ENCODE measurements at regions not wholly inside any gene's neighbourhood (a gene's known extent, or its start where the extent isn't known, plus 50 kb on each side); places are given as distances from the start of the nearest gene placed in this dataset.

GRCh38 chr12:124517260-124518050 is 50.0 kb downstream of the NCOR2 start:
- DNase-seq = peak; percentile 83

DNA sequence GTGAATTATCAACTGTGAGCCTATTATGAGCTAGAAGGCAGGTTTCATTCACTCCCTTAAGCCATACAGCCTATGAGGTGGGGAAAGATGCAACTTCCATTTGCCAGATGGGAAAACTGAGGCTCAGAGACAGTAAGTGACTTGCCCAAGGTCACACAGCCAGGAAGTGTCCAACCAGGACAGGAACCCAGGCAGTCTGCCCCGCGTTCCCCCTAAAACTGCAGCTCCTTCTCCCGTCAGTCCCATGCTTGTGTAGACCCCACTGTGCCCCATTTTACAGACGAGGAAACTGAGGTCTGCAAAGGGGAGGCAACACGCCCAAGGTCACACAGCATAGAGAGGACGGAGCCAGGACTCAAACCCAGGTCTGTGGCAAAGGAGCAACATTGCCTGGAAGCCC is 50.6 kb downstream of the NCOR2 start:
- no peak for DNase-seq

DNA sequence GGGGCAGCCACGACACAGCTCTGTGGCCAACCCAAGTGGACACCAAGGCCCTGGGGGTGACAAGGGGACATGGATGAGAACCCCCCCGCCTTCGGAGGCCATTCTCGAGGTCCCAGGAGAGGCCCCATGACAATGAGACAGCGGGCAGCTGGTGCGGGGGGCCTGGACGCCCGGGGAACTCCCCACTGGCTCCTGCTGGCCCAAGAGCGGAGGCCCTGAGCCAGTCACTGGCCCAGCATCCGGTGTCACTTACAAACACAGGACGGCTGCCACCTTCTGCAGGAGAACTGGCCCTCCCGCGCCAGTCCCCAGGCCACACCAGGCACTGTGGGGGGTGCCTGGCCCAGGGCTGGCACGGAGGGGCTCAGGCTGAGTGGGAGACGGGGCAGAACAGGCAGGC is 51.4 kb downstream of the NCOR2 start:
- no peak for DNase-seq

GRCh38 chr12:124514996-124515932 is 52.1 kb downstream of the NCOR2 start:
- no peak for DNase-seq

DNA sequence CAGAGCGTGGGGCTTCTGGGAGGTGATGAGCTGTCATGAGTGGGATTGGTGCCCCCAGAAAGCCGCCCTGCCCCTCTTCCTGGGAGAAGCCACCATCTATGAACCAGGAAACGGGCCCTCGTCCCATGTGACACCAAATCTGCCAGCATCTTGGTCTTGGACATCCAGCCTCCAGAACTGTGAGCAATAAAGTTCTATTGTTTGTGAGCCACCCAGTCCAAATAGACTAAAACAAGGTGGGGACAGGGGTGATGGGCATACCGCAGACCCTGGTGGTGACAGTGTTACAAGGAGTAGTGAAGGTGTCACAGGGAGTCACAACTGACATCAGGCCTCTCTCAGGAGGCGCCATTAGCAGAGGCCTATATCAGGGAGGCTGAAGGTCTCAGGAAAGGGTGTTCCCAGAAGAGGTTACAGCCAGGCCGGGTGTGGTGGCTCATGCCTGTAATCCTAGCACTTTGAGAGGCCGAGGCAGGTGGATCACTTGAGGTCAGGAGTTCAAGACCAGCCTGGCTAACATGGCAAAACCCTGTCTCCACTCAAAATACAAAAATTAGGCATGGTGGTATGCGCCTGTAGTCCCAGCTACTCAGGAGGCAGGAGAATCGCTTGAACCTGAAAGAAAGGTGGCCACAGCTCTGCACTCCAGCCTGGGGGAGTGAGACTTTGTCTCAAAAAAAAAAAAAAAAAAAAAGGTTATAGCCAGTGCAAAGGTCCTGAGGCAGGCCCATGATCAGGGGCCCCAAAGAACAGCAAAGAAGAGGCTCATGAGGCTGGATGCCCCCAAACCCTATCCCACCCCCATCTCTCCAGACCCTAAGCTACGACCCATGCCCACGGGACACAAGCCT is 53.0 kb downstream of the NCOR2 start:
- DNase-seq = no peak

GRCh38 chr12:124513297-124513867 is 54.0 kb downstream of the NCOR2 start:
- no peak for DNase-seq

DNA sequence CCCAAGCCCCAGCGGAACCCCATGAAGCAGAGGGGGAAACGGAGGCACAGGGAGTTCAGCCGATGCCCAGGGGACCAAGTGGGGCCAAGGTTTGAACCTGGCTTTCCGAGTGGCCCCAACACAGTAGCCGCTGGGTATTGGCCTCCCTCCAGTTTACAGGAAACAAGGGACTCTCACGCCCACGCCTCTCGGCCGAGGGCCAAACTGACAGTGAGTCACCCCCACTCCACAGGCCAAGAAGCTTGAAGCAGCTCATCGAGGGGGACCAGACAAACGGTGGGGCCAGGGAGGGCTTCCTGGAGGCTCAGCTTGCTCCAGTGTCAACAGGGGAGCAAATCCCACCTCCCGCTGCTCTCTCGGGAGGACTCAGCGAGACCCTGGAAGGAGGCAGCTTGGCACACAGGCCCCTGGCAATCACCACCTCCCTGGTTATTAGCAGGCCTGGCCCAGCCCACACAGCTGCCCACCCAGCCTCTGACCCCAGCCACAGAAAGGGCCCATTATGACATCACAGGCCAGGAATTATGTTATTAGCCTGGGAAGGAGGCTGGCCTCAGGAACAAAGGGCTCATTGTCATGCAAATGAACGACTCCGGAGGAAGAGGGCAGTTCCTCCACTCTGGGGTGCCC is 54.6 kb downstream of the NCOR2 start:
- no peak for DNase-seq

GRCh38 chr12:124511259-124511985 is 56.0 kb downstream of the NCOR2 start:
- DNase-seq = no peak

- DNase-seq = peak; percentile 41
Measured at GRCh38 chr12:124510301-124510970, 57.0 kb downstream of the NCOR2 start.

DNA sequence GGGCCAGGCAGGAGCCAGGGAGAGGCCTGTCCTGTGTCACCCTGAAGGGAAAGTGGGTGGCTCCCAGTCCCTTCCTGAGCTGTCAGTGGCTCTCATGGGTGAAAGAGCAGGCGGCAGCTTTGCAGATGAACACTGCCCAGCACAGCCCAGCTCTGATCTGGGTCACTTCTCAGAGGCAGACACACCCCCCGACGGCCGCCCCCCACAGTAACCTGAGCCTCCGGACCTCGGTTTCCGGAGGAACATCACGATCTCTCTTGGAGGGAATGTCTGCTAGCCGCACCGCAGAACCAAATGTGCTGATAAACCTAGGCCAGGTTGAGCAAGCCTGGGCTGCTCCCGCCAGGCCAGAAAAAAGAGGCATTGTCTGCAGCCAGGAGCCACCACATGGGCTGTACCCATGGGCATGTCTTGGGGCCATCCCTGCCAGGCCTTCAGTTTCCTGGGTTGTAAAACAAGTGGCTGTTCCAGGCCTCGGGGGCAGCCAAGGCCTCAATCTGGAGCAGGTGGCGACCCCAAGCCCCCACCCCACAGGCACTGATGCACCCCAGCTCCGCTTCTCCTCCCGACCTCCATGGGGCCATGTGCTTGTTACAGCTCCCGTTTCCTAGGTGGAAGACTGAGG is 57.6 kb downstream of the NCOR2 start:
- DNase-seq = no peak

DNA sequence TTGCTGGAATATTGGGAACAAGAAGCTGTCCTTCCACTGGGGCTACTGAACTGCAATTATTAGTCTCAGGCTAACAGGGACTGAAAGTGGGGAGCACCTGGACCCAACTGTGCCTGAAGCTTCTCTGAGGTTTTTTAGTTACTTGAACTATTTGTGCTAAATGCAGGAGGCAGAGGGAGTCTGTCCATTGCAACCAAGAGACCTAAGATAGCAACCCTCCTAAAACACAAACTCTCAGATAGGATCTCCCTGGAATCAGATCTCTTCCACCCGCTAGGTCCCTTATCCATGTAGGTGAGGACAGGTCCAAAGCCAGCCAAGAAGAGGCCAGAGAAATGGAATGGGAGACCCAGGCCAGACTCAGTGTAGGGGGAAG is 58.1 kb downstream of the NCOR2 start:
- no peak for DNase-seq

DNA sequence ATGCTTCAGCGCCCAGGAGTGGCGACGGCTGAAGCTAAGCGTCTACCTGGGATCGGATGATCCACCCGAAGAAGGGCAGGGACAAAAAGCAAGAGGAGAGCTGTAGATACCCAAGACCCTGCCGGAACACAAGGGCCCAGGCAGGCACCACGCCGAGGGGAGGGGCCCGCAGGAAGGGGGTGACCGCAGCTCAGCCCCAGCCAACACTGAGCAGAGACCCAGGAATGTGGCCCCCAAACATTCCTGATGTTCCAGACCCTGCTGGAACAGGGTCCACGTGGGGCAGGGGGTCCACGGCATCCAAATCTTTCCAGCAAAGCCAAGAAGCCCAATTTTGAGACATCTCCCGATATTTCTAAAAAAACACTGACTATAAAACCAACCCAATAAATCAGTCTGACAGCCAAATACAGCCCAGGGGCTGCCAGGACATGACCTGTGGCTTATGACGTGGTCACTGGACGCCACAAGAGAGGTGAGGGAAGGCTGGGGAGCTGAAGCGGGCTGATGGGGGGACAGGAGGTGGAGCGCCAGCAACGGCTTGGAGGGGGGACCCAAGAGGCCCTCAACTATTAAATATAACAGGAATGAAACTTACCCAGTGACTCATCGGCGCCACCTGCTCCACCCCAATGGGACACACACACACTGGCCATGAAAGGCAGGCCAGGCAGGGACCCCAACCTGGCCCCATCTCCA is 58.9 kb downstream of the NCOR2 start:
- no peak for DNase-seq

DNA sequence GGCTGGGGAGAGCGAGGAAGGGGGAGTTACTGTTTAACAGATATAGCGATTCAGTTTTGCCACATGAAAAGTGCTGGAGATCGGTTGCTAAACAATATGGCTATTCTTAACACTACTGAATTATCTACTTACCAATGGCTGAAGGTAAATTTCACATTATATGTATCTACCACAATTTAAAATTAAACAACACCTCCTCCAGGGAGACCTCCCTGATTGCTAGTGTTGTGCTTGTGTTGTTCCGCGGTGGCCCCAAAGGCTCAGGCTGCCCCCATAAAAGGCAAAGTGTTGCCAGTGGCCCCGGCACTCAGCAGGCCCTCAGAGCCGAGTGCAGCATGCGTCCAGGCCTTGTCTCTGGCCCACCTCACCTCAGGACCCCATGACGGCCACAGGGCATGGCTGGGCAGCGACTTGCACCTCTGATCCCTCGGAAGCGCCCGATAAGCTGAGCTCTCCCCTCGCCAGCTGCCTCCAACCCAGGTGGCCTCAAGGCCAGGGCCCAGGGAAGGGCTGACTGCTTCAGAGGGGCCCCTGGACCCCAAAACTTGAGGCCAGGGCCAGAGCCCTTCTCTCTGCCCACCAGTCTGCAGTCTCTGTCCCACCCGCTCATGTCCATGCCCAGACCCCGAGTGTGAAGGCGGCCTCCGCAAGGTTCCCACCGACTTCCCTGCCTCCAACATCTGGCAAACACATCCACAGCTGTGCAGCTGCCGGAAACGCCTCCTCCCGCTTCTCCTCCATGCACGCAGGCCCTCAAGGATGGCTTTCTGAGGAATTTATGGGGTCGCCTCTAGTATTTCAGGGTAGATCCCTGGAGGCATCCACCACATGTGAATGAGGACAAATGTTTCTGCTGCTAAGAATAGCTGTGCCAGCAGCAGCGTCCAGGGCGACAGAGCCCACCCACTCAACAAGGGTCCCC is 60.0 kb downstream of the NCOR2 start:
- DNase-seq = no peak

DNA sequence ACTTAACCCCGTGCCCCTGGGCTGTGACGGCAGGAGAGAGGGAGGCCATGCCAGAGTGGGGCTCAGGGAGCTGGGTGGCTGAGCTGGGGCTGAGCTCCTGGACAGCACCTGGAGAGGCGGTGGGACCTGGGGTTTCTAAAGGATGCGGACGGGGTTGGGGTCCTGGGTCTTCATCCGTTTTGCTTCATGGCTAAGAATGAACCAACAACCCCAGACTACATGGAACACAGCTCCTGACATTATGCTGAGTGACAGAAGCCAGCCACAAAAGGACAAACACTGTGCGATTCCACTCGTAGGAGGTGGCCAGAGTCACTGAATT is 60.6 kb downstream of the NCOR2 start:
- DNase-seq = no peak

DNA sequence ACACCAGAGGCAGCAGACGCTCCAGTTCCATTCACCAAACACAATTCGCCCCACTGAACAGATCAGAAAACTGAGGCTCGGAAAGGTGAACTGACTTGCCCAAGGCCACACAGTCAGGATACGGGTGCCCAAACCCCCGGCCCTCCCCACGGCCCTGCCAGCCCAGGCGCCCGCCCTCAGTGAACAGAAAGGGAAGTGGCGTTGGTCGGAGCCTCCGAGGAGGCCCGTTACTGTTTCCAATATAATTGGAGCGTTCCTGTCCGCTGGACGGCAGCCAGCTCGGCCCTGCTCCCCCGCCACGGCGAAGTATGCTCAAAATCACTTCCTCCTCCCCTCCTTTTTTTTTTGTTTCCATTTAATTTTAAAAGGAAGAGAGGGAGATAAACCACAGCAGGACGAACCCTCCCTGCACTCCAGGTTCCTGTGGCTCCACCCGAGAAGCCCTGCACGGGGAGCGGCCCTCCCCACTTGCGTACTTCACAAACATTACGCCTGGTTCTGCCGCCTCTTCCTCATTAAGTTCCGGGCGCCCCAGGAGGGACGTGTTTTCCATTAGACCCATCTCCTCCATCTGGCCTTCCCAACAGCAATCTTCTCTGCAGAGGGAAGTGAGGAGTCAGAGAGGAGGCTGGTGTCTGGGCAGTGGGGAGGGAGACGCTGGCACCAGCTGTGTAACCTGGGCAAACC is 61.1 kb downstream of the NCOR2 start:
- DNase-seq = peak; percentile 53

DNA sequence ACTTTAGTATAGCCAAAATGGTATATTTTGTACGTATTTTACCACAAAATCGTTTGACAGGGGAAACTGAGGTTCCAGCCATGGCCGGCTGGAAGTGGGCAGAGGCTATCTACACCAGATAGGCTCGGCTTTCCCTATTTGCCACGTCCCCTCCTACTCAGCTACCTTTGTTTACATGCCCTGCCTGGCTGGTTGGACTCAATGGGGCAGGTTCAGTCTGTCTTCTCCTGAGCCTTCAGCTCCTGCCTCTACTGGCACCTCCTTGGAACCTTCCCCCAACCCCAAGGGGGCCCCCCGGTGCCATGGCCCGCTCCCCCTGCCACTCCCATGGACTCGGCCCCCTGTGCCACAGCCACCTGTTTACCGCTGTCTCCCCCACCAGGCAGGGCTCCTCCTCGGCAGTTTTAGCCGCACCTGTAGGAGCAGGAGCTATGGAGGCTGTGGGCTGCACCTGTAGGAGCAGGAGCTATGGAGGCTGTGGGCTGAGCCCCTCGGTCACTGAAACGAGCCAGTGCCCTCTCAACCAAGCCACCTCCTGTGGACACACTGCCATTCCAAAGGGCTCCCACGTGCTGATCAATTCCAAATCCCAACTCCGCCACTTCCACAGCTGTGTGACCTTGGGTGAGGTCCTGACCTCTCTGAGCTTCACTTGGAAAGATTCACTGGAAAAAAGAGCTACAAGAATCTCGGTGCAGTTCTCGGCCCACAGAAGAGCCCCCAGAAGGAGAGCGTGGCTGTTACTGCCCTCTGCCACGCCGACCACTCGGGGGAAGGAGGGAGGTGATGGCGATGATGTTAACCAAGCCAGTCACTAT is 62.2 kb downstream of the NCOR2 start:
- DNase-seq = no peak

- no peak for DNase-seq
Measured at GRCh38 chr12:124504273-124505000, 63.0 kb downstream of the NCOR2 start.
